IMR-90 (cell line): ENCODE measurements at regions not wholly inside any gene's neighbourhood (a gene's known extent, or its start where the extent isn't known, plus 50 kb on each side); places are given as distances from the start of the nearest gene placed in this dataset.
A peak's percentile ranks its signal among the peaks of the same experiment; 100 is the strongest.

Experiments used
- ATAC-seq: fragments of 200-7000 bp; cut with Tn5 transposase; 2 replicates; pipeline ENCODE4 v1.9.1; 2020; ENCODE audit warnings: low read depth, mild to moderate bottlenecking, moderate library complexity
- BruUV-seq: library from RNA; stranded (reverse); fragments of 400-500 nt; replicated peaks from 2 replicates; lab custom pipeline; 2021; lab: Mats Ljungman, UMichigan
- CTCF ChIA-PET: fragments of 300-600 bp; formaldehyde crosslinking; extraction: SDS; loops from one replicate; lab custom pipeline; 2021; ENCODE audit warnings: antibody characterized with exemption; lab: Yijun Ruan, JAX
- POLR2A ChIA-PET: fragments of 300-600 bp; sonication (Branson Sonifier 250); formaldehyde crosslinking; loops from one replicate; lab custom pipeline; 2022; ENCODE audit warnings: antibody characterized with exemption; ENCODE audit not compliant: unreplicated experiment; lab: Charles Lee
- DNase-seq: peaks from one replicate; pipeline ENCODE4 v3.0.0; 2013
- H2AFZ ChIP-seq: replicated peaks from 2 replicates; pipeline ENCODE3; 2013; ENCODE audit warnings: low read length, mild to moderate bottlenecking; ENCODE audit not compliant: poor library complexity
- H2AK5ac ChIP-seq: 2 replicates; pipeline ENCODE4 v1.6.1; 2013; ENCODE audit warnings: low read depth, low read length, inconsistent platforms
- H2AK9ac ChIP-seq: replicated peaks from 2 replicates; pipeline ENCODE3; 2013; ENCODE audit warnings: mild to moderate bottlenecking, low read depth, low read length, moderate library complexity; ENCODE audit not compliant: poor library complexity
- H2BK120ac ChIP-seq: 2 replicates; pipeline ENCODE4 v1.6.1; 2013; ENCODE audit warnings: low read depth, low read length, inconsistent platforms
- H2BK15ac ChIP-seq: 3 replicates; pipeline ENCODE4 v1.6.1; 2013; ENCODE audit warnings: low read depth, low read length, inconsistent platforms
- H2BK20ac ChIP-seq: 2 replicates; pipeline ENCODE4 v1.6.1; 2013; ENCODE audit warnings: low read depth, mild to moderate bottlenecking, inconsistent platforms, low read length, moderate library complexity
- H2BK5ac ChIP-seq: 2 replicates; pipeline ENCODE4 v1.6.1; 2013; ENCODE audit warnings: mild to moderate bottlenecking, low read depth, low read length, inconsistent platforms; ENCODE audit not compliant: poor library complexity, severe bottlenecking
- H3K14ac ChIP-seq: replicated peaks from 2 replicates; pipeline ENCODE4 v1.6.1; 2013; ENCODE audit warnings: low read depth, low read length, inconsistent platforms
- H3K18ac ChIP-seq: 2 replicates; pipeline ENCODE4 v1.6.1; 2013; ENCODE audit warnings: low read depth, low read length, control low read depth
- H3K23ac ChIP-seq: 2 replicates; pipeline ENCODE4 v1.6.1; 2013; ENCODE audit warnings: low read depth, low read length, inconsistent platforms
- H3K27ac ChIP-seq: 2 replicates; pipeline ENCODE4 v1.5.1; 2013; ENCODE audit warnings: mild to moderate bottlenecking, control low read depth, low read length; ENCODE audit not compliant: insufficient read depth
- H3K27me3 ChIP-seq: 2 replicates; pipeline ENCODE4 v1.6.1; 2013; ENCODE audit warnings: low read length; ENCODE audit not compliant: control insufficient read depth, insufficient read depth
- H3K36me3 ChIP-seq: 2 replicates; pipeline ENCODE4 v1.6.1; 2013; ENCODE audit warnings: low read length, mixed read lengths; ENCODE audit not compliant: control insufficient read depth, insufficient read depth
- H3K4ac ChIP-seq: 2 replicates; pipeline ENCODE4 v1.6.1; 2013; ENCODE audit warnings: low read depth, low read length, inconsistent platforms
- H3K4me1 ChIP-seq: 2 replicates; pipeline ENCODE4 v1.6.1; 2013; ENCODE audit warnings: low read length, mixed read lengths; ENCODE audit not compliant: control insufficient read depth, insufficient read depth
- H3K4me2 ChIP-seq: 2 replicates; pipeline ENCODE4 v1.6.1; 2013; ENCODE audit warnings: low read depth, mild to moderate bottlenecking, control low read depth, low read length, moderate library complexity
- H3K4me3 ChIP-seq: 2 replicates; pipeline ENCODE4 v1.5.1; 2013; ENCODE audit warnings: low read depth, mild to moderate bottlenecking, control low read depth, low read length, moderate library complexity; ENCODE audit not compliant: insufficient read depth
- H3K56ac ChIP-seq: 2 replicates; pipeline ENCODE4 v1.6.1; 2013; ENCODE audit warnings: low read length, inconsistent platforms; ENCODE audit not compliant: insufficient read depth; ENCODE audit errors: extremely low read depth
- H3K79me1 ChIP-seq, 2 experiments: 2 replicates each; pipeline ENCODE4 v1.6.1; 2013; ENCODE audit warnings: low read length in 2 of 2, inconsistent platforms in 1 of 2, low read depth in 1 of 2
- H3K9ac ChIP-seq: 2 replicates; pipeline ENCODE4 v1.6.1; 2013; ENCODE audit warnings: low read depth, low read length, control low read depth
- H3K9me1 ChIP-seq: 2 replicates; pipeline ENCODE4 v1.6.1; 2013; ENCODE audit warnings: low read length, inconsistent platforms; ENCODE audit not compliant: insufficient read depth
- H3K9me3 ChIP-seq: 2 replicates; pipeline ENCODE4 v1.6.1; 2013; ENCODE audit warnings: low read length; ENCODE audit not compliant: control insufficient read depth, insufficient read depth
- H4K20me1 ChIP-seq: 2 replicates; pipeline ENCODE4 v1.6.1; 2013; ENCODE audit warnings: low read length, inconsistent platforms; ENCODE audit not compliant: insufficient read depth
- H4K5ac ChIP-seq: 2 replicates; pipeline ENCODE4 v1.6.1; 2013; ENCODE audit warnings: mild to moderate bottlenecking, low read depth, low read length, control low read depth
- H4K8ac ChIP-seq, 2 experiments: 2 replicates each; pipeline ENCODE4 v1.6.1; 2013; ENCODE audit warnings: low read depth in 2 of 2, low read length in 2 of 2, control low read depth in 1 of 2, inconsistent platforms in 1 of 2
- H4K91ac ChIP-seq: 2 replicates; pipeline ENCODE4 v1.6.1; 2013; ENCODE audit warnings: low read depth, low read length, inconsistent platforms; ENCODE audit not compliant: insufficient read depth
- CEBPB ChIP-seq: IDR thresholded peaks from 2 replicates; pipeline ENCODE4 v1.6.1; 2012; ENCODE audit warnings: low read depth, low read length, improper control_type of control experiment
- CHD1 ChIP-seq: IDR thresholded peaks from 2 replicates; pipeline ENCODE4 v1.6.1; 2012; ENCODE audit warnings: low read depth, low read length, improper control_type of control experiment
- ELK1 ChIP-seq: fragments of 150-350 bp; IDR thresholded peaks from 2 replicates; pipeline ENCODE4 v1.6.1; 2016; ENCODE audit warnings: low read depth, mild to moderate bottlenecking, low read length, moderate library complexity, borderline replicate concordance
- MAFK ChIP-seq: IDR thresholded peaks from 2 replicates; pipeline ENCODE4 v1.6.1; 2012; ENCODE audit warnings: low read depth, low read length, improper control_type of control experiment
- MAZ ChIP-seq: IDR thresholded peaks from 2 replicates; pipeline ENCODE4 v1.6.1; 2012; ENCODE audit warnings: low read depth, mild to moderate bottlenecking, low read length, improper control_type of control experiment, moderate library complexity, borderline replicate concordance
- MXI1 ChIP-seq: IDR thresholded peaks from 2 replicates; pipeline ENCODE4 v1.6.1; 2012; ENCODE audit warnings: low read depth, mild to moderate bottlenecking, low read length, moderate library complexity, borderline replicate concordance
- NFE2L2 ChIP-seq: fragments of 150-350 bp; IDR thresholded peaks from 2 replicates; pipeline ENCODE4 v1.6.1; 2016; ENCODE audit warnings: low read depth, mild to moderate bottlenecking, low read length
- POLR2A ChIP-seq: IDR thresholded peaks from 2 replicates; pipeline ENCODE4 v1.6.1; 2012; ENCODE audit warnings: mild to moderate bottlenecking, low read depth, low read length
- RAD21 ChIP-seq: IDR thresholded peaks from 2 replicates; pipeline ENCODE4 v1.6.1; 2012; ENCODE audit warnings: low read length, improper control_type of control experiment
- RCOR1 ChIP-seq: IDR thresholded peaks from 2 replicates; pipeline ENCODE4 v1.6.1; 2012; ENCODE audit warnings: mild to moderate bottlenecking, low read length, improper control_type of control experiment; ENCODE audit not compliant: insufficient replicate concordance
- RFX5 ChIP-seq: IDR thresholded peaks from 2 replicates; pipeline ENCODE4 v1.8.0; 2012; ENCODE audit warnings: low read depth, mild to moderate bottlenecking, low read length, moderate library complexity
- SMC3 ChIP-seq: fragments of 150-350 bp; IDR thresholded peaks from 2 replicates; pipeline ENCODE4 v1.6.1; 2016; ENCODE audit warnings: low read depth, mild to moderate bottlenecking, antibody characterized with exemption, low read length, moderate library complexity
- USF2 ChIP-seq: fragments of 150-350 bp; IDR thresholded peaks from 2 replicates; pipeline ENCODE4 v1.6.1; 2017; ENCODE audit warnings: mild to moderate bottlenecking, antibody characterized with exemption, low read length, low read depth
- WGBS, 2 experiments: methylation state at CpG; one replicate each; pipeline versions ENCODE4 v1.1.5 to v1.1.7; 2013; ENCODE audit warnings: missing lambda C conversion rate in 2 of 2; ENCODE audit not compliant: insufficient read length in 1 of 2; ENCODE audit errors: extremely low coverage in 2 of 2; 5-methylcytosine and 5-hydroxymethylcytosine counted together
- dilution Hi-C: fragments of 300-500 bp; cut with HindIII; formaldehyde crosslinking; loops from one replicate; pipeline ENCODE4 v1.14.3; 2018; ENCODE audit warnings: low sequenced_read_pairs; ENCODE audit not compliant: unreplicated experiment
- in situ Hi-C: fragments of 300-500 bp; cut with MboI; formaldehyde crosslinking; loops from 3 replicates; pipeline ENCODE4 v1.14.3; 2019; ENCODE audit warnings: low sequenced_read_pairs, inconsistent platforms, mixed read lengths
- intact Hi-C: fragments of 100-400 bp; cut with micrococcal nuclease; formaldehyde crosslinking; loops from 2 replicates; pipeline ENCODE4 v1.10.0; 2022
- TF ChIP-seq, protein P1 (sequence below): conservative IDR thresholded peaks from 2 replicates; pipeline ENCODE4 v1.5.1; 2012; ENCODE audit warnings: mild to moderate bottlenecking, low read depth, low read length, improper control_type of control experiment

DNA sequence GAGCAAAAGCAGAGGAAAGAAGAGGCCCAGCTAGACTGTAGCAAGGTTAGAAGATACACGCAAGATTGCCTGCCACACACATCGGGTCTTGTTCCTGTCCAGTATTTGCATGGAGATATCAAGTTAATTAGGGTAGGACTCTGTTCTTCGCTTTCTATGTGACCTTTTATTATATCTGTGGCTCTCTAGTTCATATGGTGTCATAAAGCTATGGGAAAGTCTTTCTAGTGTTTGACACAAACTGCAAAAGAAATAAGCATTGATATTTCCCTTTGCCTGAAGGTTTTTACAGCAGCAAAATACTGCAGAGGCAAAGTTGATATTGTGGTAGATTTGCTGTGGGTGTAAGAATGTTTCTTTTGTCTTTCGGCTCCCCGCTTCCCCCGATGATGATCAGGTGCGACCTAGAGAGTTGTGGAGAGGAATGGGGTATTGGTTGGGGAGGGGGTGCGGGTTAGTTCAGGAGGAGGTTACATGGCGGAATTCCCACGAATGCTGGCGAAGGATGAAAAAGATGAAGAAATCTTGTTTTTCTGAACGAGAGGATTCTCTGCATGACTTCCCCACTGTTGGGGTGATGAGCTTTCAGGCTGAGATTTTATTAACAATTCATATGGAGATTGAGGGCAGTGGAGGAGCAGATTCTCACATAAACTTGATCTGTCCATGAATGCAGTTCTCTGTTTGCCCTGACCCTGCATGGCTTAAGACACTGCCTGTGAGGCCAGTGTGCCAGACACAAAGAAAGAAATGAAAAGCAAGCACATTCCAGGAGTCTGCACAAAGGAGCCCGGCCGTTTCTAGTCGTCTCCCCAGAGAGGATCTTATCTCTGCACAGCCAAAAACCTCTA lies 550.2 kb downstream of the USP25 start:
- Histone ChIP-seq H3K4me3 (no peak overlapping the region), H3K27ac (no peak overlapping the region; the same call in 1 of the 2 replicates)
- TF ChIP-seq CHD1 (no peak), RCOR1 (no peak), POLR2A (no peak), MAZ (no peak), CEBPB (no peak), RFX5 (no peak), USF2 (no peak), MAFK (no peak), NFE2L2 (no peak), RAD21 (no peak), ELK1 (no peak), SMC3 (no peak), MXI1 (no peak)
- TF ChIP-seq, protein P1, sequence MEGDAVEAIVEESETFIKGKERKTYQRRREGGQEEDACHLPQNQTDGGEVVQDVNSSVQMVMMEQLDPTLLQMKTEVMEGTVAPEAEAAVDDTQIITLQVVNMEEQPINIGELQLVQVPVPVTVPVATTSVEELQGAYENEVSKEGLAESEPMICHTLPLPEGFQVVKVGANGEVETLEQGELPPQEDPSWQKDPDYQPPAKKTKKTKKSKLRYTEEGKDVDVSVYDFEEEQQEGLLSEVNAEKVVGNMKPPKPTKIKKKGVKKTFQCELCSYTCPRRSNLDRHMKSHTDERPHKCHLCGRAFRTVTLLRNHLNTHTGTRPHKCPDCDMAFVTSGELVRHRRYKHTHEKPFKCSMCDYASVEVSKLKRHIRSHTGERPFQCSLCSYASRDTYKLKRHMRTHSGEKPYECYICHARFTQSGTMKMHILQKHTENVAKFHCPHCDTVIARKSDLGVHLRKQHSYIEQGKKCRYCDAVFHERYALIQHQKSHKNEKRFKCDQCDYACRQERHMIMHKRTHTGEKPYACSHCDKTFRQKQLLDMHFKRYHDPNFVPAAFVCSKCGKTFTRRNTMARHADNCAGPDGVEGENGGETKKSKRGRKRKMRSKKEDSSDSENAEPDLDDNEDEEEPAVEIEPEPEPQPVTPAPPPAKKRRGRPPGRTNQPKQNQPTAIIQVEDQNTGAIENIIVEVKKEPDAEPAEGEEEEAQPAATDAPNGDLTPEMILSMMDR = no peak

More for the DNA sequence above, 550.2 kb downstream of the USP25 start:
- no peaks in the 10 kb centered on the region; the same call in 1 of the 2 replicates for H4K20me1 ChIP-seq
- no peak overlapping the region for H2AK5ac ChIP-seq
- no peaks in the 10 kb centered on the region for H3K27me3 ChIP-seq
- intact Hi-C loops = no loop called here
- H2BK15ac ChIP-seq = no peak overlapping the region
- no peak overlapping the region for H2BK20ac ChIP-seq
- no TSS peak for BruUV-seq
- H2AK9ac ChIP-seq = no peak overlapping the region
- DNase-seq (peak; percentile 10), ATAC-seq (peak; percentile 93)
- no peak overlapping the region for H3K4ac ChIP-seq
- no peak overlapping the region for H3K23ac ChIP-seq
- H4K5ac ChIP-seq = no peak overlapping the region; the same call in 1 of the 2 replicates
- WGBS, 2 experiments = 48% methylated on average over 6 of the region's 15 CpGs; no CpG with 5 or more reads in 1 of the 2 experiments
- in situ Hi-C loops = no loop called here
- POLR2A ChIA-PET = no interaction called here
- peaks cover 2% of the 10 kb centered on the region; the same call in 1 of the 2 replicates for H3K4me1 ChIP-seq
- H3K9ac ChIP-seq = peak overlapping the region; percentile 36; the same call in 1 of the 2 replicates
- H4K91ac ChIP-seq = no peak overlapping the region
- 0 out of 4 replicates have a peak overlapping the region, but pooled peaks have one; percentile 9 to 21 for H4K8ac ChIP-seq
- no peaks in the 10 kb centered on the region for H3K9me1 ChIP-seq
- H3K36me3 ChIP-seq = no peaks in the 10 kb centered on the region
- CTCF ChIA-PET = interaction anchor here (0.7 kb wide), 1 partner anchor 83 kb away, joined by 4 read pairs; no protein-coding TSS in a partner anchor
- H2AFZ ChIP-seq = peak overlapping the region; percentile 64
- H2BK120ac ChIP-seq = no peak overlapping the region
- peak overlapping the region; percentile 61 for H3K4me2 ChIP-seq
- peak overlapping the region; percentile 19; the same call in 1 of the 2 replicates for H3K56ac ChIP-seq
- no peak overlapping the region for H2BK5ac ChIP-seq
- no peaks in the 10 kb centered on the region for H3K79me1 ChIP-seq
- H3K14ac ChIP-seq = no peak overlapping the region
- H3K18ac ChIP-seq = no peak overlapping the region; the same call in 1 of the 2 replicates
- H3K9me3 ChIP-seq = no peaks in the 10 kb centered on the region
- dilution Hi-C loops = no loop called here
